BJ (cell line): ENCODE measurements at regions not wholly inside any gene's neighbourhood (a gene's known extent, or its start where the extent isn't known, plus 50 kb on each side); places are given as distances from the start of the nearest gene placed in this dataset.
"Not testable (repeated sequence)": the region's sequence is repeated elsewhere in the genome, so short reads cannot be mapped to it uniquely, and the experiment has no call there.

Experiments used
- CTCF ChIA-PET: fragments of 350-600 bp; formaldehyde crosslinking; extraction: SDS; loops from one replicate; lab custom pipeline; 2021; ENCODE audit warnings: antibody characterized with exemption, inconsistent platforms; lab: Yijun Ruan, JAX
- POLR2A ChIA-PET: fragments of 300-600 bp; sonication (Branson Sonifier 250); formaldehyde crosslinking; extraction: SDS; loops from one replicate; lab custom pipeline; 2021; ENCODE audit warnings: antibody characterized with exemption; lab: Charles Lee
- DNase-seq: peaks from one replicate; pipeline ENCODE4 v3.0.0-alpha.2; 2011; ENCODE audit warnings: low read depth
- H3K27me3 ChIP-seq: 2 replicates; pipeline ENCODE4 v1.6.0; 2011; ENCODE audit warnings: low read length; ENCODE audit not compliant: control insufficient read depth, insufficient read depth
- H3K36me3 ChIP-seq: 2 replicates; pipeline ENCODE4 v1.5.1; 2011; ENCODE audit warnings: low read length; ENCODE audit not compliant: control insufficient read depth, insufficient read depth
- H3K4me3 ChIP-seq: 2 replicates; pipeline ENCODE4 v1.5.1; 2011; ENCODE audit warnings: low read depth, mild to moderate bottlenecking, control low read depth, low read length
- CTCF ChIP-seq: IDR thresholded peaks from 2 replicates; pipeline ENCODE4 v1.5.1; 2011; ENCODE audit warnings: low read depth, mild to moderate bottlenecking, control low read depth, inconsistent platforms, low read length, moderate library complexity; ENCODE audit not compliant: insufficient read depth

- Histone ChIP-seq H3K4me3 (no peak overlapping the region), H3K27me3 (no peaks in the 10 kb centered on the region), H3K36me3 (no peaks in the 10 kb centered on the region)
- no peak for TF ChIP-seq CTCF
- CTCF ChIA-PET = no interaction called here
- POLR2A ChIA-PET = no interaction called here
- DNase-seq = no peak
Observed at GRCh38 chr4:66766557-66766956, 778.7 kb downstream of the CENPC start.

GRCh38 chr4:66750273-66750672 is 795.0 kb downstream of the CENPC start:
- ChIA-PET POLR2A (no interaction called here), CTCF (no interaction called here)
- Histone ChIP-seq H3K27me3 (no peaks in the 10 kb centered on the region), H3K36me3 (no peaks in the 10 kb centered on the region), H3K4me3 (no peak overlapping the region)
- no peak for TF ChIP-seq CTCF
- DNase-seq = no peak

GRCh38 chr4:66746918-66747317 is 798.4 kb downstream of the CENPC start:
- POLR2A ChIA-PET, DNase-seq, CTCF ChIA-PET: not testable (repeated sequence)

GRCh38 chr4:66741081-66741480 is 804.2 kb downstream of the CENPC start:
- Histone ChIP-seq H3K27me3 (no peaks in the 10 kb centered on the region), H3K4me3 (no peak overlapping the region), H3K36me3 (no peaks in the 10 kb centered on the region)
- DNase-seq = no peak
- CTCF ChIA-PET = no interaction called here
- POLR2A ChIA-PET = no interaction called here
- TF ChIP-seq CTCF = no peak

More at GRCh38 chr4:66746918-66747317, 798.4 kb downstream of the CENPC start:
- H3K27me3 ChIP-seq, H3K4me3 ChIP-seq, H3K36me3 ChIP-seq: not testable (repeated sequence)

DNA sequence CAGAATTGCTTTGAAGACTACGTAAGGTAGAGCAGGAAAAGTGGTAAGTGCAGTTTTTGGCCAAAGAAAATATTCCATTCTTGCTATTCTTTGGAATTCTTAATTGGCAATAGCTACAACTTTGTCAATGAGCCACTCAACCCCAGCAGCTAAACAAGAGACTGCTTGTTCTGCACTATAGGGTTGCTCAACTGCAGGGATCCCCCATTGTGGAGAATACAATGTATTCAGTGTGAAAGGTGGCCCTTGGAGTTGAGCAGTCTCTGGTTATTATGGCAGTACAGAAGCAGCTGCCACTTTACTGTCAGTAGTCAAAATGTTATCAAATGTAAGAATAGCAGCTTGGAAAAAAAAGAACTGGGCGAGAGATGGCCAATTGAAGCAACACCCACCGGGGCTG is 808.7 kb downstream of the CENPC start:
- ChIA-PET POLR2A (no interaction called here), CTCF (no interaction called here)
- Histone ChIP-seq H3K4me3 (no peak overlapping the region), H3K27me3 (no peaks in the 10 kb centered on the region; the same call in 1 of the 2 replicates), H3K36me3 (no peaks in the 10 kb centered on the region)
- DNase-seq = no peak
- no peak for TF ChIP-seq CTCF

DNA sequence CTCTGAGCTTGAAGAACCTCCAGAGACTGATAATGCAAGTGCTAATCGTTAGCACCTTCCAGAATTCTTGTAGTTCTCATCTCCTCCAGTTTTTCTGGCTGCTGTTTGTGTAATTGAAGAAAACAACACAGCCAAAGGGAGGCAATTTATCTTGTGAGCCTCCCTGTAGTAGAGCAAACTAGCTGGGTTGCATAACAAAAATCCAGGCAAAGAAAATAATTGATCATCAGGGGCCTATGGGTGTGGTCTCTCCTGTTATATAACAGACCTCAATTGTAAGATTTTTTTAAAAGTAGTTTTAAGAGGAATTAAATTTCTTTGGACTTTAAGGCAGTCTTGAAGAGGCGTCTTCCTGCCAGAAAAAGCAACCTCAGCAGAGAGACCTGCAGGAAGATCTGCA is 817.0 kb downstream of the CENPC start:
- ChIA-PET CTCF (no interaction called here), POLR2A (no interaction called here)
- H3K36me3 ChIP-seq = no peaks in the 10 kb centered on the region
- H3K27me3 ChIP-seq = no peaks in the 10 kb centered on the region
- H3K4me3 ChIP-seq = no peak overlapping the region
- no peak for DNase-seq
- TF ChIP-seq CTCF = no peak

GRCh38 chr4:66712301-66712921 is 832.9 kb downstream of the CENPC start:
- H3K4me3 ChIP-seq, DNase-seq, H3K27me3 ChIP-seq, CTCF ChIA-PET, POLR2A ChIA-PET, H3K36me3 ChIP-seq: not testable (repeated sequence)
